ENCODE measurements at regions not wholly inside any gene's neighbourhood (a gene's known extent, or its start where the extent isn't known, plus 50 kb on each side); places are given as distances from the start of the nearest gene placed in this dataset.

DNA sequence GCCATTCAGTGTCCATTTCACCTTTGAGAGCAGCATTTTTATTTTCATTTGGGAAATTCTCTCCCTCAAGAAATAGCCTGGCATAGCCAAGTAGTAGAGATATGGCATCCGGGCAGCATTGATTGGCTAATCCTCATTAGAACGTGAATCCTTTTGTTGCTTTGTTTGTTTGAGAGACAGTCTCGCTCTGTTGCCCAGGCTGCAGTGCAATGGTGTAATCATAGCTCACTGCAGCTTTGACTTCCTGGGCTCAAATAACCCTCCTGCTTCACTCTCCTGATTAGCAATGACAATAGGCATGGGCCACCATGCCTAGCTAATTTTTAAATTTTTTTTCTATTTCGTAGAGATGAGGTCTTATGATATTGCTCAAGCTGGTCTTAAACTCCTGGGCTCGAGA, 1174.9 kb upstream of the AUTS2 start:
- TF ChIP-seq, protein P1, sequence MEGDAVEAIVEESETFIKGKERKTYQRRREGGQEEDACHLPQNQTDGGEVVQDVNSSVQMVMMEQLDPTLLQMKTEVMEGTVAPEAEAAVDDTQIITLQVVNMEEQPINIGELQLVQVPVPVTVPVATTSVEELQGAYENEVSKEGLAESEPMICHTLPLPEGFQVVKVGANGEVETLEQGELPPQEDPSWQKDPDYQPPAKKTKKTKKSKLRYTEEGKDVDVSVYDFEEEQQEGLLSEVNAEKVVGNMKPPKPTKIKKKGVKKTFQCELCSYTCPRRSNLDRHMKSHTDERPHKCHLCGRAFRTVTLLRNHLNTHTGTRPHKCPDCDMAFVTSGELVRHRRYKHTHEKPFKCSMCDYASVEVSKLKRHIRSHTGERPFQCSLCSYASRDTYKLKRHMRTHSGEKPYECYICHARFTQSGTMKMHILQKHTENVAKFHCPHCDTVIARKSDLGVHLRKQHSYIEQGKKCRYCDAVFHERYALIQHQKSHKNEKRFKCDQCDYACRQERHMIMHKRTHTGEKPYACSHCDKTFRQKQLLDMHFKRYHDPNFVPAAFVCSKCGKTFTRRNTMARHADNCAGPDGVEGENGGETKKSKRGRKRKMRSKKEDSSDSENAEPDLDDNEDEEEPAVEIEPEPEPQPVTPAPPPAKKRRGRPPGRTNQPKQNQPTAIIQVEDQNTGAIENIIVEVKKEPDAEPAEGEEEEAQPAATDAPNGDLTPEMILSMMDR (IDR thresholded peaks at IDR 0.05), result no peak
- intact Hi-C loops (cut with DNase I), result no loop called here
- H3K36me3 ChIP-seq, result no peaks in the 10 kb centered on the region
- H3K27me3 ChIP-seq (ENCODE audit: low read depth), result no peaks in the 10 kb centered on the region
- no peak overlapping the region for H3K27ac ChIP-seq
- no peaks in the 10 kb centered on the region for H3K9me3 ChIP-seq
- no peak for DNase-seq
- no peak for ATAC-seq
- no peak overlapping the region for H3K4me3 ChIP-seq
- no peaks in the 10 kb centered on the region for H3K4me1 ChIP-seq

DNA sequence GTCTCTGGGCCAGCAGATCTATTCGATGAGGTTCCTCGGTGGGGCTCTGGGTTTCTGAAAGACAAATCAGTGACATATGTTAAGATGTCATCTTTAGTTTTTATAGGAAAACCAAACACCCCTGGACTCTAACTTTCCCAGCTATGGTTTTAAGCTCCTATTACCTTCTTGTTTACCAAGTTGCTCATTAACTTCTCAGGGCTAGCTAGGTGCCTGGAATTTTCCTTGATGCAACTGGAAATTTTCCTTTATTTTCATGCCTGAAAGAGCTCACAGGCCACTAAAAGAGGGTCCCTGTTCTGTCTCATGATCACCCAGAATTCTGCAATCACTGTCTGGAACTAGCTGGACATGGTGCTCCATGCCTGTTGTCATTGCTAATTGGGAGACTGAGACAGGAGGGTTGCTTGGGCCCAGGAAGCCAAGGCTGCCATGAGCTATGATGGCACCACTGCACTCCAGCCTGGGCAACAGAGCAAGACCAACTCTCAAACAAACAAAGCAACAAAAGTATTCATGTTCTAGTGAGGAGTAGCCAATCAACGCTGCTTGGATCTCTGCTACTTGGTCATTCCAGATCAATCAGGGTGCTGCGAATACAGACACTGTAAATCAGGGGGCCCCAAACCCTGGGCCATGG, 1173.5 kb upstream of the AUTS2 start:
- Histone ChIP-seq H3K27ac (no peak overlapping the region), H3K36me3 (no peaks in the 10 kb centered on the region), H3K9me3 (no peaks in the 10 kb centered on the region), H3K27me3 (ENCODE audit: low read depth) (no peaks in the 10 kb centered on the region), H3K4me3 (no peak overlapping the region), H3K4me1 (no peaks in the 10 kb centered on the region)
- no peak for DNase-seq
- no peak for ATAC-seq
- TF ChIP-seq, protein P1 (IDR thresholded peaks at IDR 0.05), result no peak
- intact Hi-C loops (cut with DNase I), result no loop called here

DNA sequence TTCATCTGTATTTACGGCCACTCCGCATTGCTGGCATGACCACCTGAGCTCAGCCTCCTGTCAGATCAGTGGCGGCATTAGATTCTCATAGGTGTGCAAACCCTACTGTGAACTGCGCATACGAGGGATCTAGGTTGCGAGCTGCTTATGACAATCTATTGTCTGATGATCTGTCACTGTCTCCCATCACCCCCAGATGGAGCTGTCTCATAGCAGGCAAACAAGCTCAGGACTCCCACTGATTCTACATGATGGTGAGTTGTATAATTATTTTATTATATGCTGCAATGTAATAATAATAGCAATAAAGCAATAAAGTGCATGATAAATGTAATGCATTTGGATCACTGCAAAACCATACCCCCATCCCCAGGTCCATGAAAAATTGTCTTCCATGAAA, 1172.9 kb upstream of the AUTS2 start:
- no peak for ATAC-seq
- TF ChIP-seq, protein P1 (IDR thresholded peaks at IDR 0.05), result no peak
- no peaks in the 10 kb centered on the region for H3K27me3 ChIP-seq (ENCODE audit: low read depth)
- intact Hi-C loops (cut with DNase I), result no loop called here
- H3K4me1 ChIP-seq, result no peaks in the 10 kb centered on the region
- H3K4me3 ChIP-seq, result no peak overlapping the region
- H3K9me3 ChIP-seq, result no peaks in the 10 kb centered on the region
- H3K36me3 ChIP-seq, result no peaks in the 10 kb centered on the region
- DNase-seq, result no peak
- H3K27ac ChIP-seq, result no peak overlapping the region

DNA sequence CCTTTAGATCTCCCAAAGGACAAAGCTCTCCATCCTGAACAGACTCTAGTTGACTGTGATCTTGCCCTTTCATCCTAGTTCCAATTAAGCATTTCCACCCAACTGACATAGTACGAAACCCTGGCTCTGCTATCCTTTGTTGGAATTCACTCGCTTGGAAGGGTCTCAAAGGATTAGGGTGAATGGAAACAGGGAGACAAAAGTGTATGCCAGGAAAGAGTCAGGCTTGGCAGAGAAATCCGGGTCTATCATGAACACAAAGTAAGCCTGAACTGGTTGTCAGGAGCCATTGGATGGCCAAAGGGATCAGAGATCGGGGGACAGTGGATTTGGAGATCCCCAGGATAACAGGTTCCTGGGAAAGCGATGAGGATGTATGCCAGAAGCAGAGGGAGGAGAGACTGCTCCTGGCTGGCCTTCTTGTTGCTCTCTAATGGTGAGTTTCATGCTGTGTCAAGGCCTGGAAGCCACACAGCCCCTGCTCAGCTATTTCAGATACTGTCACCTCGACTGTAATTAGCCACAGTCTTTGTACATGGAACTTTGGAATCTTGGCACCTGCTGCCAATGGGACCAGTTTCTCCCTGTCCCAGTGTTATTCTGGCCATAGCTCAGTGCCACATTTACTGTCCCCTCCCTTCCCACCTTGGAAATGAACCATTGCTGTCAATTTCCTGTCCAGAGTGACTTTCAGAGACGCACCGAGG, 1168.7 kb upstream of the AUTS2 start:
- no peaks in the 10 kb centered on the region for H3K27me3 ChIP-seq (ENCODE audit: low read depth)
- ATAC-seq, result no peak
- no peaks in the 10 kb centered on the region for H3K36me3 ChIP-seq
- TF ChIP-seq, protein P1 (IDR thresholded peaks at IDR 0.05), result no peak
- no peak for DNase-seq
- intact Hi-C loops (cut with DNase I), result no loop called here
- no peak overlapping the region for H3K4me3 ChIP-seq
- no peaks in the 10 kb centered on the region for H3K9me3 ChIP-seq
- no peaks in the 10 kb centered on the region for H3K4me1 ChIP-seq
- no peak overlapping the region for H3K27ac ChIP-seq

DNA sequence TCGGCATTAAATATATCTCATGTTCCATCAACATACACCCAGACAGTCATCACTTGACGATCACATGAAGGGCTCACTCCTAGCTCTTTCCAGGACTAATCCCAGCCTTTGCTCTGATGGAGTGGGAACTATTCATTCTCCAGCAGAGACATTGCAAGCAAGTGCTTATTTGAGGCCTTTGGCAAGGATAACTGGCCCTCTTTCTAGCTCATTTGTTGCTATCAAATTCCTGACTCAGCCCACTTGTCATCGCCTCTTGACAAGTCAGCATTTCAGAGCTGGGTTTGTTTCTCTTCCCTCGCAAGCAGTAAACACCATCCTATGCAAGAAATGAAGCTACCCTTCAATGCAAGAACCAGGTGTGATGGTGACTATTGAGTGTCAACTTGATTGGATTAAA, 1165.7 kb upstream of the AUTS2 start:
- Histone ChIP-seq H3K4me1 (no peaks in the 10 kb centered on the region), H3K4me3 (no peak overlapping the region), H3K36me3 (no peaks in the 10 kb centered on the region), H3K27ac (no peak overlapping the region), H3K27me3 (ENCODE audit: low read depth) (no peaks in the 10 kb centered on the region), H3K9me3 (no peaks in the 10 kb centered on the region)
- TF ChIP-seq, protein P1 (IDR thresholded peaks at IDR 0.05), result no peak
- ATAC-seq (no peak), DNase-seq (no peak)
- intact Hi-C loops (cut with DNase I), result no loop called here

All from lower lobe of right lung (tissue), 2 donors.